Fibroblast of lung (primary cell): ENCODE measurements at regions not wholly inside any gene's neighbourhood (a gene's known extent, or its start where the extent isn't known, plus 50 kb on each side); places are given as distances from the start of the nearest gene placed in this dataset.

Experiments used
- EZH2 ChIP-seq: IDR thresholded peaks from 2 replicates; pipeline ENCODE4 v1.5.1; 2012; ENCODE audit warnings: low read length, control low read depth, mild to moderate bottlenecking; ENCODE audit errors: missing control alignments
- TF ChIP-seq, protein P1 (sequence below), 2 donors: IDR thresholded peaks in 1 of 2; conservative IDR thresholded peaks in 1 of 2; 1 replicate in 1 of 2; 2 replicates in 1 of 2; pipeline ENCODE4 v1.5.1; 2011 to 2012; ENCODE audit warnings: low read length in 2 of 2, control low read depth in 1 of 2, inconsistent platforms in 1 of 2, low read depth in 1 of 2, mild to moderate bottlenecking in 1 of 2

DNA sequence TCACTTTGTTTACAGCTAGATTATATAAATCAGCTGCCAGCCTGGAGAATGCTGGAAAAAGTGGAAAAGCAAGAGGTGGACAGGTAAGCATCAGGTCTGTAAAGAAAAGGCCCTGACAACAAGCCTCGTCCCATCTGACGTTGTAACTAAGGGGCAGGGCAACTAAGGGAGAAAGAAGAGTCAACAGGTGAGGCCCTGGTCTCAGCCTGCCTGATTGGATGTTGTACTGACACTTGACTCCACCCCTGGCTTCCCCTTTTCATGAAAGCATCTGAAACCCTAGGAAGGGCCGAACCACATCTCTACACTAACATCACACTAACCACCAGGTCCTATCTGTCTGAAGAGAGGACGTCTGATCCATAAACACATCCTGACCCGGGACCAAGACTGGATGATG is 357.6 kb upstream of the CFAP20DC start:
- TF ChIP-seq, protein P1, sequence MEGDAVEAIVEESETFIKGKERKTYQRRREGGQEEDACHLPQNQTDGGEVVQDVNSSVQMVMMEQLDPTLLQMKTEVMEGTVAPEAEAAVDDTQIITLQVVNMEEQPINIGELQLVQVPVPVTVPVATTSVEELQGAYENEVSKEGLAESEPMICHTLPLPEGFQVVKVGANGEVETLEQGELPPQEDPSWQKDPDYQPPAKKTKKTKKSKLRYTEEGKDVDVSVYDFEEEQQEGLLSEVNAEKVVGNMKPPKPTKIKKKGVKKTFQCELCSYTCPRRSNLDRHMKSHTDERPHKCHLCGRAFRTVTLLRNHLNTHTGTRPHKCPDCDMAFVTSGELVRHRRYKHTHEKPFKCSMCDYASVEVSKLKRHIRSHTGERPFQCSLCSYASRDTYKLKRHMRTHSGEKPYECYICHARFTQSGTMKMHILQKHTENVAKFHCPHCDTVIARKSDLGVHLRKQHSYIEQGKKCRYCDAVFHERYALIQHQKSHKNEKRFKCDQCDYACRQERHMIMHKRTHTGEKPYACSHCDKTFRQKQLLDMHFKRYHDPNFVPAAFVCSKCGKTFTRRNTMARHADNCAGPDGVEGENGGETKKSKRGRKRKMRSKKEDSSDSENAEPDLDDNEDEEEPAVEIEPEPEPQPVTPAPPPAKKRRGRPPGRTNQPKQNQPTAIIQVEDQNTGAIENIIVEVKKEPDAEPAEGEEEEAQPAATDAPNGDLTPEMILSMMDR (conservative IDR thresholded peaks at IDR 0.05 in 1 of 2, IDR thresholded peaks at IDR 0.05 in 1 of 2; ENCODE audit: low read depth in 1 of 2, low read length in 2 of 2) = no peak
- no peak for TF ChIP-seq EZH2
